Mesothelial cell of epicardium (in vitro differentiated cells): ENCODE measurements at regions not wholly inside any gene's neighbourhood (a gene's known extent, or its start where the extent isn't known, plus 50 kb on each side); places are given as distances from the start of the nearest gene placed in this dataset.
A peak's percentile ranks its signal among the peaks of the same experiment; 100 is the strongest.

Source experiments
- DNase-seq, 2 experiments: peaks; one replicate each; pipeline ENCODE4 v3.0.0; 2021; ENCODE audit warnings: low spot score in 2 of 2; ENCODE audit not compliant: unreplicated experiment in 2 of 2
- H3K27ac Mint-ChIP-seq: 2 replicates; pipeline ENCODE4 v1.8.0; 2021; ENCODE audit warnings: mixed read lengths
- H3K27me3 Mint-ChIP-seq: 2 replicates; pipeline ENCODE4 v1.8.0; 2021; ENCODE audit warnings: low read depth, mixed read lengths
- H3K36me3 Mint-ChIP-seq: 2 replicates; pipeline ENCODE4 v1.8.0; 2021; ENCODE audit warnings: mixed read lengths
- H3K4me1 Mint-ChIP-seq: 2 replicates; pipeline ENCODE4 v1.8.0; 2021; ENCODE audit warnings: mixed read lengths
- H3K4me3 Mint-ChIP-seq: 2 replicates; pipeline ENCODE4 v1.8.0; 2021; ENCODE audit warnings: mild to moderate bottlenecking, moderate library complexity, mixed read lengths
- H3K9me3 Mint-ChIP-seq: 2 replicates; pipeline ENCODE4 v1.8.0; 2021; ENCODE audit warnings: mixed read lengths
- TF ChIP-seq, protein P1 (sequence below): fragments of 200-600 bp; sonication (generic); IDR thresholded peaks from one replicate; pipeline ENCODE4 v1.5.0; 2021; ENCODE audit warnings: antibody characterized with exemption; ENCODE audit not compliant: unreplicated experiment

GRCh38 chr1:244214009-244214967 lies 163.2 kb downstream of the ZBTB18 start:
- peak overlapping the region; percentile 49 for H3K4me3 Mint-ChIP-seq
- H3K27me3 Mint-ChIP-seq: no peaks in the 10 kb centered on the region
- peak overlapping the region; percentile 100 for H3K27ac Mint-ChIP-seq
- peak in 1 of 2 experiments; percentile 67 for DNase-seq
- peaks cover 69% of the 10 kb centered on the region for H3K4me1 Mint-ChIP-seq
- TF ChIP-seq, protein P1, sequence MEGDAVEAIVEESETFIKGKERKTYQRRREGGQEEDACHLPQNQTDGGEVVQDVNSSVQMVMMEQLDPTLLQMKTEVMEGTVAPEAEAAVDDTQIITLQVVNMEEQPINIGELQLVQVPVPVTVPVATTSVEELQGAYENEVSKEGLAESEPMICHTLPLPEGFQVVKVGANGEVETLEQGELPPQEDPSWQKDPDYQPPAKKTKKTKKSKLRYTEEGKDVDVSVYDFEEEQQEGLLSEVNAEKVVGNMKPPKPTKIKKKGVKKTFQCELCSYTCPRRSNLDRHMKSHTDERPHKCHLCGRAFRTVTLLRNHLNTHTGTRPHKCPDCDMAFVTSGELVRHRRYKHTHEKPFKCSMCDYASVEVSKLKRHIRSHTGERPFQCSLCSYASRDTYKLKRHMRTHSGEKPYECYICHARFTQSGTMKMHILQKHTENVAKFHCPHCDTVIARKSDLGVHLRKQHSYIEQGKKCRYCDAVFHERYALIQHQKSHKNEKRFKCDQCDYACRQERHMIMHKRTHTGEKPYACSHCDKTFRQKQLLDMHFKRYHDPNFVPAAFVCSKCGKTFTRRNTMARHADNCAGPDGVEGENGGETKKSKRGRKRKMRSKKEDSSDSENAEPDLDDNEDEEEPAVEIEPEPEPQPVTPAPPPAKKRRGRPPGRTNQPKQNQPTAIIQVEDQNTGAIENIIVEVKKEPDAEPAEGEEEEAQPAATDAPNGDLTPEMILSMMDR: no peak
- H3K9me3 Mint-ChIP-seq: no peaks in the 10 kb centered on the region
- no peaks in the 10 kb centered on the region for H3K36me3 Mint-ChIP-seq

DNA sequence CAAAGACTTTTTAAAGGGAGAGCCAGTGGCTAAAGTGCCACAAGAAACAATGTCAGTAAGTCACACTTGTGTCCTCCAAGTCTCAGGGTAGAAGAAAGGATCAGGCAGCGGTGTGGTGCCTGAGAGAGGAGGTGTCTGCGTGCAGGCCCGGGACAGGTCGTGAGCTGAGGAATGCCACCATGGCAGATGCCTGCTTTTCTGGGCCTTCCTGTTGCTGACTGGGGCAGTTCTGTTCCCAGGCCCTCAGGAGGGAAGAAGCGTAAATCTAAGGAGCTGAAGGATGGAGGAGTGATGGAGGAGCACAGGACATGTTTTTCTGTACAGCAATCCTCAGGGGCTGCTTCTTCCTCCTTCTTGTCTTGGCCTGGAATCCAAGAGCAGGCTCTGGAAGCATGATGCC lies 165.8 kb downstream of the ZBTB18 start:
- peaks cover 54% of the 10 kb centered on the region for H3K4me1 Mint-ChIP-seq
- H3K9me3 Mint-ChIP-seq: peaks cover 3% of the 10 kb centered on the region
- no peaks in the 10 kb centered on the region for H3K27me3 Mint-ChIP-seq
- no peaks in the 10 kb centered on the region for H3K36me3 Mint-ChIP-seq
- H3K27ac Mint-ChIP-seq: peak overlapping the region; percentile 90
- DNase-seq: no peak
- H3K4me3 Mint-ChIP-seq: no peak overlapping the region
- TF ChIP-seq, protein P1: no peak

GRCh38 chr1:244217711-244218110 lies 166.6 kb downstream of the ZBTB18 start:
- TF ChIP-seq, protein P1: no peak
- H3K27me3 Mint-ChIP-seq: no peaks in the 10 kb centered on the region
- peaks cover 54% of the 10 kb centered on the region for H3K4me1 Mint-ChIP-seq
- peak overlapping the region; percentile 90 for H3K27ac Mint-ChIP-seq
- no peak overlapping the region for H3K4me3 Mint-ChIP-seq
- peaks cover 3% of the 10 kb centered on the region for H3K9me3 Mint-ChIP-seq
- no peaks in the 10 kb centered on the region for H3K36me3 Mint-ChIP-seq
- DNase-seq: no peak

GRCh38 chr1:244218220-244218619 lies 167.1 kb downstream of the ZBTB18 start:
- no peaks in the 10 kb centered on the region for H3K27me3 Mint-ChIP-seq
- TF ChIP-seq, protein P1: no peak
- DNase-seq: no peak
- no peaks in the 10 kb centered on the region for H3K36me3 Mint-ChIP-seq
- H3K27ac Mint-ChIP-seq: peak overlapping the region; percentile 90
- H3K9me3 Mint-ChIP-seq: peaks cover 3% of the 10 kb centered on the region
- no peak overlapping the region for H3K4me3 Mint-ChIP-seq
- H3K4me1 Mint-ChIP-seq: peaks cover 50% of the 10 kb centered on the region

GRCh38 chr1:244219149-244219548 lies 168.1 kb downstream of the ZBTB18 start:
- H3K27ac Mint-ChIP-seq: no peak overlapping the region
- H3K27me3 Mint-ChIP-seq: no peaks in the 10 kb centered on the region
- no peak for DNase-seq
- H3K4me3 Mint-ChIP-seq: no peak overlapping the region
- TF ChIP-seq, protein P1: no peak
- H3K36me3 Mint-ChIP-seq: no peaks in the 10 kb centered on the region
- H3K9me3 Mint-ChIP-seq: peaks cover 3% of the 10 kb centered on the region
- H3K4me1 Mint-ChIP-seq: peaks cover 44% of the 10 kb centered on the region
